ENCODE measurements at regions not wholly inside any gene's neighbourhood (a gene's known extent, or its start where the extent isn't known, plus 50 kb on each side); places are given as distances from the start of the nearest gene placed in this dataset.

GRCh38 chr20:16930656-16931055, 182.5 kb downstream of the OTOR start:
- Histone ChIP-seq H3K27me3 (ENCODE audit: insufficient read depth, low read depth, low read length) (no peaks in the 10 kb centered on the region), H4K20me1 (ENCODE audit: insufficient read depth) (no peaks in the 10 kb centered on the region), H2AFZ (ENCODE audit: low read depth, low read length) (no peak overlapping the region), H3K9me3 (ENCODE audit: low read length) (no peaks in the 10 kb centered on the region), H3K27ac (ENCODE audit: low read length) (no peak overlapping the region), H3K9me2 (ENCODE audit: insufficient read depth, low read length) (no peaks in the 10 kb centered on the region), H3K79me2 (replicated peaks; ENCODE audit: insufficient read depth, low read length) (no peaks in the 10 kb centered on the region), H3K4me2 (ENCODE audit: low read length) (no peak overlapping the region), H3F3A (ENCODE audit: insufficient read depth, low read length, poor library complexity, severe bottlenecking) (no peaks in the 10 kb centered on the region), H3K4me3 (ENCODE audit: low read length) (no peak overlapping the region), H3K9ac (ENCODE audit: low read length) (no peak overlapping the region), H3K36me3 (ENCODE audit: insufficient read depth, low read length) (no peaks in the 10 kb centered on the region)
- TF ChIP-seq POLR2AphosphoS5 (IDR thresholded peaks at IDR 0.05) (no peak), RAD21 (conservative IDR thresholded peaks at IDR 0.05) (no peak), CTCF (IDR thresholded peaks at IDR 0.05; ENCODE audit: poor library complexity, severe bottlenecking) (no peak), EP300 (conservative IDR thresholded peaks at IDR 0.05; ENCODE audit: poor library complexity, severe bottlenecking) (no peak), SMC3 (conservative IDR thresholded peaks at IDR 0.05; ENCODE audit: poor library complexity) (no peak), EZH2 (IDR thresholded peaks at IDR 0.05; ENCODE audit: borderline replicate concordance, insufficient read depth, low read length, poor library complexity, severe bottlenecking) (no peak), MXI1 (conservative IDR thresholded peaks at IDR 0.05; ENCODE audit: poor library complexity, severe bottlenecking) (no peak), TAF1 (IDR thresholded peaks at IDR 0.05; ENCODE audit: low read depth) (no peak)
- TF ChIP-seq, protein P1, sequence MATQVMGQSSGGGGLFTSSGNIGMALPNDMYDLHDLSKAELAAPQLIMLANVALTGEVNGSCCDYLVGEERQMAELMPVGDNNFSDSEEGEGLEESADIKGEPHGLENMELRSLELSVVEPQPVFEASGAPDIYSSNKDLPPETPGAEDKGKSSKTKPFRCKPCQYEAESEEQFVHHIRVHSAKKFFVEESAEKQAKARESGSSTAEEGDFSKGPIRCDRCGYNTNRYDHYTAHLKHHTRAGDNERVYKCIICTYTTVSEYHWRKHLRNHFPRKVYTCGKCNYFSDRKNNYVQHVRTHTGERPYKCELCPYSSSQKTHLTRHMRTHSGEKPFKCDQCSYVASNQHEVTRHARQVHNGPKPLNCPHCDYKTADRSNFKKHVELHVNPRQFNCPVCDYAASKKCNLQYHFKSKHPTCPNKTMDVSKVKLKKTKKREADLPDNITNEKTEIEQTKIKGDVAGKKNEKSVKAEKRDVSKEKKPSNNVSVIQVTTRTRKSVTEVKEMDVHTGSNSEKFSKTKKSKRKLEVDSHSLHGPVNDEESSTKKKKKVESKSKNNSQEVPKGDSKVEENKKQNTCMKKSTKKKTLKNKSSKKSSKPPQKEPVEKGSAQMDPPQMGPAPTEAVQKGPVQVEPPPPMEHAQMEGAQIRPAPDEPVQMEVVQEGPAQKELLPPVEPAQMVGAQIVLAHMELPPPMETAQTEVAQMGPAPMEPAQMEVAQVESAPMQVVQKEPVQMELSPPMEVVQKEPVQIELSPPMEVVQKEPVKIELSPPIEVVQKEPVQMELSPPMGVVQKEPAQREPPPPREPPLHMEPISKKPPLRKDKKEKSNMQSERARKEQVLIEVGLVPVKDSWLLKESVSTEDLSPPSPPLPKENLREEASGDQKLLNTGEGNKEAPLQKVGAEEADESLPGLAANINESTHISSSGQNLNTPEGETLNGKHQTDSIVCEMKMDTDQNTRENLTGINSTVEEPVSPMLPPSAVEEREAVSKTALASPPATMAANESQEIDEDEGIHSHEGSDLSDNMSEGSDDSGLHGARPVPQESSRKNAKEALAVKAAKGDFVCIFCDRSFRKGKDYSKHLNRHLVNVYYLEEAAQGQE (IDR thresholded peaks at IDR 0.05; ENCODE audit: borderline replicate concordance) = no peak

DNA sequence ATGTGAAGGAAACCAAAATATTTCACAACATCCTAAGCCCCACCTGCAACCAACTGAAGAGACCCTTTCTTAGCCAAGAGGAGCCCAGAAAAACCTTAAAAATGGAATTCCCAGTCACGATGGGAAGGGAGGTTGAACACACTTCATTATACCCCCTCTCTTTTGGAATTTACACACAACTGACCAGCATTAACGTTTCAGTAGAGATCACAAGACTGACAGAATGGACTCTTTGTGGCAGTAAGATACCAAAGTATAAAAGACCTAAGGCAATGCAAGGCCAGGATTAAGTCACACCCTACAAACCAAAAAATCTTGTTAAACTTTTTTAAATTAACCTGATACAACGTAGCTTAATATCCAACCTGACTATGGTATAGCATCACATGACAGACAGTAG, 190.9 kb downstream of the OTOR start:
- Histone ChIP-seq H3K27me3 (ENCODE audit: insufficient read depth, low read depth, low read length) (no peaks in the 10 kb centered on the region), H3K9me2 (ENCODE audit: insufficient read depth, low read length) (no peaks in the 10 kb centered on the region), H3K27ac (ENCODE audit: low read length) (no peak overlapping the region), H3K79me2 (replicated peaks; ENCODE audit: insufficient read depth, low read length) (no peaks in the 10 kb centered on the region), H3K4me2 (ENCODE audit: low read length) (no peak overlapping the region), H3K4me3 (ENCODE audit: low read length) (no peak overlapping the region), H3K9ac (ENCODE audit: low read length) (no peak overlapping the region), H2AFZ (ENCODE audit: low read depth, low read length) (no peak overlapping the region), H3F3A (ENCODE audit: insufficient read depth, low read length, poor library complexity, severe bottlenecking) (no peaks in the 10 kb centered on the region), H3K9me3 (ENCODE audit: low read length) (no peaks in the 10 kb centered on the region), H4K20me1 (ENCODE audit: insufficient read depth) (no peaks in the 10 kb centered on the region), H3K36me3 (ENCODE audit: insufficient read depth, low read length) (no peaks in the 10 kb centered on the region)
- TF ChIP-seq POLR2AphosphoS5 (IDR thresholded peaks at IDR 0.05) (no peak), TAF1 (IDR thresholded peaks at IDR 0.05; ENCODE audit: low read depth) (no peak), EP300 (conservative IDR thresholded peaks at IDR 0.05; ENCODE audit: poor library complexity, severe bottlenecking) (no peak), MXI1 (conservative IDR thresholded peaks at IDR 0.05; ENCODE audit: poor library complexity, severe bottlenecking) (no peak), RAD21 (conservative IDR thresholded peaks at IDR 0.05) (no peak), SMC3 (conservative IDR thresholded peaks at IDR 0.05; ENCODE audit: poor library complexity) (no peak), EZH2 (IDR thresholded peaks at IDR 0.05; ENCODE audit: borderline replicate concordance, insufficient read depth, low read length, poor library complexity, severe bottlenecking) (no peak), CTCF (IDR thresholded peaks at IDR 0.05; ENCODE audit: poor library complexity, severe bottlenecking) (no peak)
- TF ChIP-seq, protein P1 (IDR thresholded peaks at IDR 0.05; ENCODE audit: borderline replicate concordance) = no peak
